SK-N-SH (cell line): ENCODE measurements at regions not wholly inside any gene's neighbourhood (a gene's known extent, or its start where the extent isn't known, plus 50 kb on each side); places are given as distances from the start of the nearest gene placed in this dataset.

ENCODE experiments used
- EP300 ChIP-seq, 2 experiments: IDR thresholded peaks; 2 replicates each; pipeline versions ENCODE4 v1.4.0 to v1.6.1; 2012; ENCODE audit warnings: borderline replicate concordance in 1 of 2, low read depth in 1 of 2, low read length in 1 of 2
- EZH2phosphoT487 ChIP-seq: fragments of 200-600 bp; sonication (generic); IDR thresholded peaks from 2 replicates; pipeline ENCODE4 v1.6.1; 2017; ENCODE audit warnings: low read depth, mixed run types, mild to moderate bottlenecking, antibody characterized with exemption, moderate library complexity, borderline replicate concordance
- NRF1 ChIP-seq: IDR thresholded peaks from 2 replicates; pipeline ENCODE4 v1.6.1; 2012; ENCODE audit warnings: low read depth, mild to moderate bottlenecking, low read length
- POLR2AphosphoS5 ChIP-seq: IDR thresholded peaks from 2 replicates; pipeline ENCODE4 v1.6.1; 2012; ENCODE audit warnings: low read depth, low read length
- RAD21 ChIP-seq: IDR thresholded peaks from 2 replicates; pipeline ENCODE4 v1.6.1; 2012; ENCODE audit warnings: mild to moderate bottlenecking, low read length
- TAF1 ChIP-seq: IDR thresholded peaks from 2 replicates; pipeline ENCODE4 v1.6.1; 2012; ENCODE audit warnings: low read depth, mild to moderate bottlenecking, low read length, moderate library complexity, borderline replicate concordance
- USF2 ChIP-seq: fragments of 150-350 bp; IDR thresholded peaks from 2 replicates; pipeline ENCODE4 v1.6.1; 2017; ENCODE audit warnings: antibody characterized with exemption, low read length, low read depth, borderline replicate concordance
- YY1 ChIP-seq: IDR thresholded peaks from 2 replicates; pipeline ENCODE4 v1.4.0; 2012; ENCODE audit warnings: low read depth, mild to moderate bottlenecking
- ZBTB33 ChIP-seq: IDR thresholded peaks from 2 replicates; pipeline ENCODE4 v1.4.0; 2012; ENCODE audit warnings: low read depth, borderline replicate concordance
- TF ChIP-seq, protein P1 (sequence below): fragments of 200-600 bp; sonication (generic); IDR thresholded peaks from 2 replicates; pipeline ENCODE4 v1.6.1; 2017; ENCODE audit warnings: antibody characterized with exemption, mild to moderate bottlenecking, moderate library complexity
- TF ChIP-seq, protein P2 (sequence below): IDR thresholded peaks from 2 replicates; pipeline ENCODE4 v1.4.0; 2012; ENCODE audit warnings: low read depth

GRCh38 chr2:48145845-48146452 is 168.5 kb upstream of the FOXN2 start:
- TF ChIP-seq EP300 (IDR thresholded peaks at IDR 0.05; ENCODE audit: borderline replicate concordance in 1 of 2, low read depth in 1 of 2, low read length in 1 of 2) (no peak), RAD21 (no peak), TAF1 (no peak), ZBTB33 (no peak), YY1 (no peak), POLR2AphosphoS5 (no peak), USF2 (no peak), EZH2phosphoT487 (no peak), NRF1 (no peak)
- TF ChIP-seq, protein P1, sequence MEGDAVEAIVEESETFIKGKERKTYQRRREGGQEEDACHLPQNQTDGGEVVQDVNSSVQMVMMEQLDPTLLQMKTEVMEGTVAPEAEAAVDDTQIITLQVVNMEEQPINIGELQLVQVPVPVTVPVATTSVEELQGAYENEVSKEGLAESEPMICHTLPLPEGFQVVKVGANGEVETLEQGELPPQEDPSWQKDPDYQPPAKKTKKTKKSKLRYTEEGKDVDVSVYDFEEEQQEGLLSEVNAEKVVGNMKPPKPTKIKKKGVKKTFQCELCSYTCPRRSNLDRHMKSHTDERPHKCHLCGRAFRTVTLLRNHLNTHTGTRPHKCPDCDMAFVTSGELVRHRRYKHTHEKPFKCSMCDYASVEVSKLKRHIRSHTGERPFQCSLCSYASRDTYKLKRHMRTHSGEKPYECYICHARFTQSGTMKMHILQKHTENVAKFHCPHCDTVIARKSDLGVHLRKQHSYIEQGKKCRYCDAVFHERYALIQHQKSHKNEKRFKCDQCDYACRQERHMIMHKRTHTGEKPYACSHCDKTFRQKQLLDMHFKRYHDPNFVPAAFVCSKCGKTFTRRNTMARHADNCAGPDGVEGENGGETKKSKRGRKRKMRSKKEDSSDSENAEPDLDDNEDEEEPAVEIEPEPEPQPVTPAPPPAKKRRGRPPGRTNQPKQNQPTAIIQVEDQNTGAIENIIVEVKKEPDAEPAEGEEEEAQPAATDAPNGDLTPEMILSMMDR = no peak
- TF ChIP-seq, protein P2, sequence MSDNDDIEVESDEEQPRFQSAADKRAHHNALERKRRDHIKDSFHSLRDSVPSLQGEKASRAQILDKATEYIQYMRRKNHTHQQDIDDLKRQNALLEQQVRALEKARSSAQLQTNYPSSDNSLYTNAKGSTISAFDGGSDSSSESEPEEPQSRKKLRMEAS = no peak
